NCI-H1105 treated with DMSO at 0.1 percent for 48 hours (cell line): ENCODE measurements at regions not wholly inside any gene's neighbourhood (a gene's known extent, or its start where the extent isn't known, plus 50 kb on each side); places are given as distances from the start of the nearest gene placed in this dataset.

Source experiments
- DNase-seq: peaks from one replicate; lab custom pipeline; 2025; lab: John Stamatoyannopoulos, UW

GRCh38 chr13:37364007-37364406 lies 234.6 kb downstream of the POSTN start:
- no peak for DNase-seq

- no peak for DNase-seq
These were observed 237.0 kb downstream of the POSTN start for GRCh38 chr13:37361608-37362007.

GRCh38 chr13:37360556-37360955 lies 238.0 kb downstream of the POSTN start:
- DNase-seq, result no peak

GRCh38 chr13:37357548-37357947 lies 241.0 kb downstream of the POSTN start:
- DNase-seq, result no peak

- DNase-seq, result no peak
These were observed 244.7 kb downstream of the POSTN start for GRCh38 chr13:37353911-37354310.

GRCh38 chr13:37351211-37351610 lies 245.7 kb upstream of the CSNK1A1L start:
- no peak for DNase-seq

- no peak for DNase-seq
These were observed 244.5 kb upstream of the CSNK1A1L start for GRCh38 chr13:37349916-37350315.

- DNase-seq, result no peak
These were observed 243.6 kb upstream of the CSNK1A1L start for GRCh38 chr13:37348916-37349643.

- no peak for DNase-seq
These were observed 240.4 kb upstream of the CSNK1A1L start for GRCh38 chr13:37345869-37346268.

GRCh38 chr13:37345391-37345790 lies 239.9 kb upstream of the CSNK1A1L start:
- DNase-seq, result no peak

- DNase-seq, result no peak
These were observed 238.6 kb upstream of the CSNK1A1L start for GRCh38 chr13:37344056-37344455.

- DNase-seq, result no peak
These were observed 236.7 kb upstream of the CSNK1A1L start for GRCh38 chr13:37342205-37342604.

GRCh38 chr13:37340901-37341670 lies 235.6 kb upstream of the CSNK1A1L start:
- no peak for DNase-seq

- no peak for DNase-seq
These were observed 233.9 kb upstream of the CSNK1A1L start for GRCh38 chr13:37339386-37339735.

GRCh38 chr13:37338726-37339385 lies 233.4 kb upstream of the CSNK1A1L start:
- DNase-seq, result no peak

GRCh38 chr13:37326334-37326733 lies 220.9 kb upstream of the CSNK1A1L start:
- DNase-seq, result no peak

GRCh38 chr13:37319031-37319443 lies 213.6 kb upstream of the CSNK1A1L start:
- DNase-seq, result no peak

GRCh38 chr13:37316935-37317334 lies 211.5 kb upstream of the CSNK1A1L start:
- DNase-seq, result no peak

GRCh38 chr13:37313372-37313771 lies 207.9 kb upstream of the CSNK1A1L start:
- no peak for DNase-seq

- no peak for DNase-seq
These were observed 201.5 kb upstream of the CSNK1A1L start for GRCh38 chr13:37306778-37307544.

- DNase-seq, result no peak
These were observed 198.1 kb upstream of the CSNK1A1L start for GRCh38 chr13:37303606-37304005.

GRCh38 chr13:37302686-37303085 lies 197.2 kb upstream of the CSNK1A1L start:
- no peak for DNase-seq
